ENCODE measurements at regions not wholly inside any gene's neighbourhood (a gene's known extent, or its start where the extent isn't known, plus 50 kb on each side); places are given as distances from the start of the nearest gene placed in this dataset.

- Histone ChIP-seq H2AFZ (ENCODE audit: low read length) (no peak overlapping the region), H3K4me2 (ENCODE audit: low read depth, low read length) (no peak overlapping the region), H3K27me3 (replicated peaks; ENCODE audit: insufficient read depth, low read length) (no peaks in the 10 kb centered on the region), H3K9me3 (replicated peaks; ENCODE audit: insufficient read depth, low read length) (no peaks in the 10 kb centered on the region), H3K4me1 (ENCODE audit: low read length) (no peaks in the 10 kb centered on the region), H3K27ac (ENCODE audit: low read length) (no peak overlapping the region), H3K4me3 (ENCODE audit: low read length) (no peak overlapping the region), H4K20me1 (ENCODE audit: insufficient read depth, low read length) (no peaks in the 10 kb centered on the region), H3F3A (ENCODE audit: insufficient read depth, low read length) (no peaks in the 10 kb centered on the region), H3K9me2 (replicated peaks; ENCODE audit: insufficient read depth, low read length) (no peaks in the 10 kb centered on the region), H3K79me2 (ENCODE audit: low read length) (no peaks in the 10 kb centered on the region), H3K36me3 (replicated peaks; ENCODE audit: insufficient read depth, low read length) (no peaks in the 10 kb centered on the region), H3K9ac (ENCODE audit: low read length) (no peak overlapping the region)
- TF ChIP-seq EZH2 (optimal IDR thresholded peaks at IDR 0.05; ENCODE audit: low read depth, low read length) (no peak), EZH2phosphoT487 (IDR thresholded peaks at IDR 0.05; ENCODE audit: low read length) (no peak)
- TF ChIP-seq, protein P1, sequence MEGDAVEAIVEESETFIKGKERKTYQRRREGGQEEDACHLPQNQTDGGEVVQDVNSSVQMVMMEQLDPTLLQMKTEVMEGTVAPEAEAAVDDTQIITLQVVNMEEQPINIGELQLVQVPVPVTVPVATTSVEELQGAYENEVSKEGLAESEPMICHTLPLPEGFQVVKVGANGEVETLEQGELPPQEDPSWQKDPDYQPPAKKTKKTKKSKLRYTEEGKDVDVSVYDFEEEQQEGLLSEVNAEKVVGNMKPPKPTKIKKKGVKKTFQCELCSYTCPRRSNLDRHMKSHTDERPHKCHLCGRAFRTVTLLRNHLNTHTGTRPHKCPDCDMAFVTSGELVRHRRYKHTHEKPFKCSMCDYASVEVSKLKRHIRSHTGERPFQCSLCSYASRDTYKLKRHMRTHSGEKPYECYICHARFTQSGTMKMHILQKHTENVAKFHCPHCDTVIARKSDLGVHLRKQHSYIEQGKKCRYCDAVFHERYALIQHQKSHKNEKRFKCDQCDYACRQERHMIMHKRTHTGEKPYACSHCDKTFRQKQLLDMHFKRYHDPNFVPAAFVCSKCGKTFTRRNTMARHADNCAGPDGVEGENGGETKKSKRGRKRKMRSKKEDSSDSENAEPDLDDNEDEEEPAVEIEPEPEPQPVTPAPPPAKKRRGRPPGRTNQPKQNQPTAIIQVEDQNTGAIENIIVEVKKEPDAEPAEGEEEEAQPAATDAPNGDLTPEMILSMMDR (IDR thresholded peaks at IDR 0.05; ENCODE audit: low read length): no peak
- no peak for DNase-seq
Observed at GRCh38 chr7:109890622-109891021, 1200.3 kb upstream of the LRRN3 start.

- Histone ChIP-seq H3K27me3 (replicated peaks; ENCODE audit: insufficient read depth, low read length) (no peaks in the 10 kb centered on the region), H3K4me2 (ENCODE audit: low read depth, low read length) (no peak overlapping the region), H2AFZ (ENCODE audit: low read length) (peak overlapping the region; percentile 5; the same call in 1 of the 2 replicates), H3K9me3 (replicated peaks; ENCODE audit: insufficient read depth, low read length) (no peaks in the 10 kb centered on the region), H3K9ac (ENCODE audit: low read length) (no peak overlapping the region), H3K9me2 (replicated peaks; ENCODE audit: insufficient read depth, low read length) (no peaks in the 10 kb centered on the region), H3K4me1 (ENCODE audit: low read length) (no peaks in the 10 kb centered on the region), H3K27ac (ENCODE audit: low read length) (no peak overlapping the region), H4K20me1 (ENCODE audit: insufficient read depth, low read length) (no peaks in the 10 kb centered on the region), H3K79me2 (ENCODE audit: low read length) (no peaks in the 10 kb centered on the region), H3F3A (ENCODE audit: insufficient read depth, low read length) (no peaks in the 10 kb centered on the region), H3K4me3 (ENCODE audit: low read length) (no peak overlapping the region), H3K36me3 (replicated peaks; ENCODE audit: insufficient read depth, low read length) (no peaks in the 10 kb centered on the region)
- no peak for DNase-seq
- TF ChIP-seq EZH2phosphoT487 (IDR thresholded peaks at IDR 0.05; ENCODE audit: low read length): no peak
- TF ChIP-seq EZH2 (optimal IDR thresholded peaks at IDR 0.05; ENCODE audit: low read depth, low read length): no peak
- TF ChIP-seq, protein P1 (IDR thresholded peaks at IDR 0.05; ENCODE audit: low read length): no peak
Observed at GRCh38 chr7:109893231-109893630, 1197.7 kb upstream of the LRRN3 start.

DNA sequence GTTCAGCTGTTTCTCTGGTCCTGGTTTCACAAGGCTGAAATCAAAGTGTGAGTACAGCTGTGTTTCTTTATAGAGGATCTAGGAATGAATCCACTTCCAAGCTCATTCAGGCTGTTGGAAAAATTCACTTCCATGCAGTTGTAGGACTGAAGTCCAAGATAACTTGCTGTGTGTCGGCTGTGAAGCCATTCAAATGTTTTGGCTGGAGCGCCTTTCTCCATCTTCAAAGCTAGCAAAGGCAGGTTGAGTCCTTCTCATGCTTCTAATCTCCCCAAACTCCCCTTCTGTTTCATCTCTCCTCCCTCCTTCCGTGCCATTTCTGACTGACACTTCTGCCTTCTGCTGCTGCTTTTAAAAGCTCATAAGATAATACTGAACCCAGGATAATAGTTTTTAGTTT lies 1195.4 kb upstream of the LRRN3 start:
- Histone ChIP-seq H3K9ac (ENCODE audit: low read length) (no peak overlapping the region), H3K4me1 (ENCODE audit: low read length) (no peaks in the 10 kb centered on the region), H3K4me3 (ENCODE audit: low read length) (no peak overlapping the region), H3F3A (ENCODE audit: insufficient read depth, low read length) (no peaks in the 10 kb centered on the region), H3K36me3 (replicated peaks; ENCODE audit: insufficient read depth, low read length) (no peaks in the 10 kb centered on the region), H2AFZ (ENCODE audit: low read length) (no peak overlapping the region), H4K20me1 (ENCODE audit: insufficient read depth, low read length) (no peaks in the 10 kb centered on the region), H3K4me2 (ENCODE audit: low read depth, low read length) (no peak overlapping the region), H3K79me2 (ENCODE audit: low read length) (no peaks in the 10 kb centered on the region), H3K27ac (ENCODE audit: low read length) (no peak overlapping the region), H3K9me3 (replicated peaks; ENCODE audit: insufficient read depth, low read length) (no peaks in the 10 kb centered on the region), H3K27me3 (replicated peaks; ENCODE audit: insufficient read depth, low read length) (no peaks in the 10 kb centered on the region), H3K9me2 (replicated peaks; ENCODE audit: insufficient read depth, low read length) (no peaks in the 10 kb centered on the region)
- TF ChIP-seq, protein P1 (IDR thresholded peaks at IDR 0.05; ENCODE audit: low read length): no peak
- no peak for TF ChIP-seq EZH2 (optimal IDR thresholded peaks at IDR 0.05; ENCODE audit: low read depth, low read length)
- TF ChIP-seq EZH2phosphoT487 (IDR thresholded peaks at IDR 0.05; ENCODE audit: low read length): no peak
- no peak for DNase-seq

Data from MM.1S (cell line).